ENCODE measurements at regions not wholly inside any gene's neighbourhood (a gene's known extent, or its start where the extent isn't known, plus 50 kb on each side); places are given as distances from the start of the nearest gene placed in this dataset.

- H3K27me3 ChIP-seq (ENCODE audit: insufficient read depth, poor library complexity, severe bottlenecking), result no peaks in the 10 kb centered on the region
- H3K27ac ChIP-seq (replicated peaks), result no peak overlapping the region
- TF ChIP-seq SPI1 (IDR thresholded peaks at IDR 0.05; ENCODE audit: borderline replicate concordance, low read depth) (no peak), CTCF (IDR thresholded peaks at IDR 0.05; ENCODE audit: insufficient read depth, low read length) (no peak), REST (IDR thresholded peaks at IDR 0.05; ENCODE audit: insufficient replicate concordance, low read depth) (no peak), GABPA (IDR thresholded peaks at IDR 0.05; ENCODE audit: low read depth) (no peak), POLR2AphosphoS5 (IDR thresholded peaks at IDR 0.05; ENCODE audit: low read depth) (no peak)
- no peak overlapping the region for H3K4me3 ChIP-seq (replicated peaks; ENCODE audit: insufficient read depth, low read length)
- no peak for DNase-seq (ENCODE audit: low read depth in 1 of 2, low spot score in 1 of 2)
Measured at GRCh38 chr10:16011548-16011947, 151.2 kb upstream of the MINDY3 start.

- DNase-seq (ENCODE audit: low read depth in 1 of 2, low spot score in 1 of 2), result no peak
- H3K27me3 ChIP-seq (ENCODE audit: insufficient read depth, poor library complexity, severe bottlenecking), result no peaks in the 10 kb centered on the region
- no peak for TF ChIP-seq REST (IDR thresholded peaks at IDR 0.05; ENCODE audit: insufficient replicate concordance, low read depth)
- TF ChIP-seq POLR2AphosphoS5 (IDR thresholded peaks at IDR 0.05; ENCODE audit: low read depth), result no peak
- TF ChIP-seq SPI1 (IDR thresholded peaks at IDR 0.05; ENCODE audit: borderline replicate concordance, low read depth), result no peak
- TF ChIP-seq CTCF (IDR thresholded peaks at IDR 0.05; ENCODE audit: insufficient read depth, low read length), result no peak
- TF ChIP-seq GABPA (IDR thresholded peaks at IDR 0.05; ENCODE audit: low read depth), result no peak
- no peak overlapping the region for H3K27ac ChIP-seq (replicated peaks)
- H3K4me3 ChIP-seq (replicated peaks; ENCODE audit: insufficient read depth, low read length), result no peak overlapping the region
Measured at GRCh38 chr10:16014469-16014868, 154.2 kb upstream of the MINDY3 start.

- Histone ChIP-seq H3K4me3 (replicated peaks; ENCODE audit: insufficient read depth, low read length) (no peak overlapping the region), H3K27ac (replicated peaks) (no peak overlapping the region), H3K27me3 (ENCODE audit: insufficient read depth, poor library complexity, severe bottlenecking) (no peaks in the 10 kb centered on the region)
- no peak for DNase-seq (ENCODE audit: low read depth in 1 of 2, low spot score in 1 of 2)
- TF ChIP-seq POLR2AphosphoS5 (IDR thresholded peaks at IDR 0.05; ENCODE audit: low read depth) (no peak), REST (IDR thresholded peaks at IDR 0.05; ENCODE audit: insufficient replicate concordance, low read depth) (no peak), CTCF (IDR thresholded peaks at IDR 0.05; ENCODE audit: insufficient read depth, low read length) (no peak)
Measured at GRCh38 chr10:16016688-16017087, 156.4 kb upstream of the MINDY3 start.
